MV-4-11 (cell line): ENCODE measurements at regions not wholly inside any gene's neighbourhood (a gene's known extent, or its start where the extent isn't known, plus 50 kb on each side); places are given as distances from the start of the nearest gene placed in this dataset.
"Not testable (repeated sequence)": the region's sequence is repeated elsewhere in the genome, so short reads cannot be mapped to it uniquely, and the experiment has no call there.

ENCODE experiments used
- DNase-seq: peaks from one replicate; lab custom pipeline; 2025; lab: John Stamatoyannopoulos, UW

GRCh38 chr11:16605894-16606783, 132.3 kb upstream of the C11orf58 start:
- peak; percentile 82 for DNase-seq

GRCh38 chr11:16605389-16605893, 133.0 kb upstream of the C11orf58 start:
- no peak for DNase-seq

GRCh38 chr11:16604794-16605388, 133.6 kb upstream of the C11orf58 start:
- no peak for DNase-seq

GRCh38 chr11:16603890-16604793, 134.3 kb upstream of the C11orf58 start:
- no peak for DNase-seq

GRCh38 chr11:16603245-16603644, 135.2 kb upstream of the C11orf58 start:
- DNase-seq: no peak

- DNase-seq: no peak
Measured at GRCh38 chr11:16598906-16599305, 139.5 kb upstream of the C11orf58 start.

- no peak for DNase-seq
Measured at GRCh38 chr11:16598032-16598431, 140.4 kb upstream of the C11orf58 start.

GRCh38 chr11:16596231-16596630, 142.2 kb upstream of the C11orf58 start:
- DNase-seq: no peak

GRCh38 chr11:16591157-16591556, 147.3 kb upstream of the C11orf58 start:
- DNase-seq: no peak

GRCh38 chr11:16587670-16588069, 150.8 kb upstream of the C11orf58 start:
- no peak for DNase-seq

- no peak for DNase-seq
Measured at GRCh38 chr11:16584569-16584968, 153.9 kb upstream of the C11orf58 start.

- DNase-seq: not testable (repeated sequence)
Measured at GRCh38 chr11:16581078-16581477, 157.4 kb upstream of the C11orf58 start.

GRCh38 chr11:16577490-16577889, 161.0 kb upstream of the C11orf58 start:
- DNase-seq: no peak

- not testable (repeated sequence) for DNase-seq
Measured at GRCh38 chr11:16574889-16575288, 163.6 kb upstream of the C11orf58 start.

- no peak for DNase-seq
Measured at GRCh38 chr11:16572945-16573344, 165.5 kb upstream of the C11orf58 start.

GRCh38 chr11:16561150-16561549, 177.3 kb upstream of the C11orf58 start:
- no peak for DNase-seq

- DNase-seq: no peak
Measured at GRCh38 chr11:16558494-16558893, 180.0 kb upstream of the C11orf58 start.

GRCh38 chr11:16555956-16556355, 182.5 kb upstream of the C11orf58 start:
- no peak for DNase-seq

GRCh38 chr11:16554361-16554760, 184.1 kb upstream of the C11orf58 start:
- DNase-seq: no peak

GRCh38 chr11:16547879-16548278, 190.6 kb upstream of the C11orf58 start:
- no peak for DNase-seq

- no peak for DNase-seq
Measured at GRCh38 chr11:16543642-16544041, 187.3 kb upstream of the SOX6 start.

- DNase-seq: no peak
Measured at GRCh38 chr11:16542353-16542752, 186.0 kb upstream of the SOX6 start.
